GM12891 (cell line): ENCODE measurements at regions not wholly inside any gene's neighbourhood (a gene's known extent, or its start where the extent isn't known, plus 50 kb on each side); places are given as distances from the start of the nearest gene placed in this dataset.

Source experiments
- PAX5 ChIP-seq: IDR thresholded peaks from 2 replicates; pipeline ENCODE4 v1.6.1; 2011; ENCODE audit warnings: low read length, moderate library complexity, mild to moderate bottlenecking; ENCODE audit not compliant: insufficient read depth, severe bottlenecking
- POLR2A ChIP-seq: IDR thresholded peaks from 2 replicates; pipeline ENCODE4 v1.6.1; 2011; ENCODE audit warnings: low read depth, low read length, control low read depth
- POLR2AphosphoS5 ChIP-seq: IDR thresholded peaks from 2 replicates; pipeline ENCODE4 v1.6.1; 2011; ENCODE audit warnings: low read depth, low read length, control low read depth
- POU2F2 ChIP-seq: IDR thresholded peaks from 2 replicates; pipeline ENCODE4 v1.6.1; 2011; ENCODE audit warnings: low read depth, mild to moderate bottlenecking, control low read depth, low read length, moderate library complexity
- SPI1 ChIP-seq: IDR thresholded peaks from 2 replicates; pipeline ENCODE4 v1.6.1; 2011; ENCODE audit warnings: low read depth, low read length, control low read depth
- TAF1 ChIP-seq: IDR thresholded peaks from 2 replicates; pipeline ENCODE4 v1.6.1; 2011; ENCODE audit warnings: low read depth, low read length, control low read depth

DNA sequence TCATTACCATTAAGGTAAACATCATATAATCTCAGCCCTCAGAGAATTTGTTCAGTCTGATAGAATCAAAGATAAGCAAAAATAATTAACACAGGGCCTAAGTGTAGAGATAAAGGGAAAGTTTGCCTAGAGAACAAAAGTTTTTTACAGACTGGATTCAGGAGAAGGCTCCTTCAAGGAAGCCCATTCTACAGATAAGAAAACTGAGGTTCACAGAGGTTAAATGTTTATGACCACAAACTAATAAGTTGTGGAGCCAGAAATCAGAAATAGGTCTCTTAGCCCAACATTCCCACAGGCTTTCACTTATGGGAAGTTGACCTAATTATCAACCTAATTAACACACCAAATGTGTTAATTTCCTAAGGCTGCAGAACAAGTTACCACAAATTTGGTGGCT is 110.7 kb downstream of the ZMAT3 start:
- no peak for TF ChIP-seq POLR2A
- no peak for TF ChIP-seq POLR2AphosphoS5
- no peak for TF ChIP-seq SPI1
- no peak for TF ChIP-seq TAF1
- TF ChIP-seq POU2F2: no peak
- no peak for TF ChIP-seq PAX5
